Tibial nerve (tissue), 4 donors: ENCODE measurements at regions not wholly inside any gene's neighbourhood (a gene's known extent, or its start where the extent isn't known, plus 50 kb on each side); places are given as distances from the start of the nearest gene placed in this dataset.

Experiments
- DNase-seq, 2 donors: peaks; one replicate each; pipeline ENCODE4 v3.0.0-alpha.2; 2019; ENCODE audit warnings: low spot score in 2 of 2
- H3K27ac ChIP-seq, 4 donors: fragments of 200-600 bp; sonication (generic) in 3 of 4; one replicate each; pipeline ENCODE4 v1.5.1; 2017 to 2019; ENCODE audit warnings: mild to moderate bottlenecking in 1 of 4
- H3K27me3 ChIP-seq, 2 donors: fragments of 200-600 bp; sonication (generic) in 1 of 2; one replicate each; pipeline versions ENCODE4 v1.5.1 to v1.6.0; 2017 to 2019
- H3K36me3 ChIP-seq, 3 donors: fragments of 200-600 bp; sonication (generic); one replicate each; pipeline ENCODE4 v1.5.1; 2018 to 2019
- H3K4me1 ChIP-seq, 4 donors: fragments of 200-600 bp; sonication (generic) in 3 of 4; one replicate each; pipeline ENCODE4 v1.5.1; 2017 to 2019
- H3K4me3 ChIP-seq, 4 donors: fragments of 200-600 bp; sonication (generic) in 3 of 4; one replicate each; pipeline ENCODE4 v1.5.1; 2017 to 2019; ENCODE audit warnings: mild to moderate bottlenecking in 1 of 4, moderate library complexity in 1 of 4
- H3K9me3 ChIP-seq, 4 donors: fragments of 200-600 bp; sonication (generic) in 3 of 4; one replicate each; pipeline ENCODE4 v1.5.1; 2017 to 2019
- CTCF ChIP-seq, 5 experiments: fragments of 200-600 bp in 3 of 5; fragments of 450-650 bp in 2 of 5; sonication (generic) in 3 of 5; IDR thresholded peaks; one replicate each; pipeline ENCODE4 v1.5.1; 2016 to 2019; ENCODE audit warnings: antibody characterized with exemption in 5 of 5, mild to moderate bottlenecking in 3 of 5, moderate library complexity in 2 of 5
- EP300 ChIP-seq, 2 donors: sonication (generic); formaldehyde crosslinking; IDR thresholded peaks; one replicate each; pipeline ENCODE4 v1.6.1; 2017; ENCODE audit warnings: antibody characterized with exemption in 2 of 2, mild to moderate bottlenecking in 1 of 2
- POLR2A ChIP-seq, 2 donors: fragments of 450-650 bp; IDR thresholded peaks; one replicate each; pipeline ENCODE4 v1.6.1; 2017; ENCODE audit warnings: antibody characterized with exemption in 2 of 2, mild to moderate bottlenecking in 2 of 2, moderate library complexity in 2 of 2
- WGBS, 2 donors: methylation state at CpG; one replicate each; pipeline ENCODE4 v1.1.5; 2018; 5-methylcytosine and 5-hydroxymethylcytosine counted together

GRCh38 chr12:102533483-102534215 lies 53.3 kb upstream of the IGF1 start:
- H3K36me3 ChIP-seq: no peaks in the 10 kb centered on the region
- TF ChIP-seq POLR2A (IDR thresholded peaks at IDR 0.05) (no peak), CTCF (IDR thresholded peaks at IDR 0.05) (no peak), EP300 (IDR thresholded peaks at IDR 0.05) (no peak)
- H3K27ac ChIP-seq: no peak overlapping the region
- no peaks in the 10 kb centered on the region for H3K27me3 ChIP-seq
- no peak overlapping the region for H3K4me3 ChIP-seq
- WGBS, 2 donors: 67 to 72% methylated on average over 9 of the region's 9 CpGs
- H3K4me1 ChIP-seq: no peaks in the 10 kb centered on the region
- H3K9me3 ChIP-seq: peaks cover 0 to 3% (median 0%) of the 10 kb centered on the region in 4 donors
- no peak for DNase-seq
